ENCODE measurements at regions not wholly inside any gene's neighbourhood (a gene's known extent, or its start where the extent isn't known, plus 50 kb on each side); places are given as distances from the start of the nearest gene placed in this dataset.

DNA sequence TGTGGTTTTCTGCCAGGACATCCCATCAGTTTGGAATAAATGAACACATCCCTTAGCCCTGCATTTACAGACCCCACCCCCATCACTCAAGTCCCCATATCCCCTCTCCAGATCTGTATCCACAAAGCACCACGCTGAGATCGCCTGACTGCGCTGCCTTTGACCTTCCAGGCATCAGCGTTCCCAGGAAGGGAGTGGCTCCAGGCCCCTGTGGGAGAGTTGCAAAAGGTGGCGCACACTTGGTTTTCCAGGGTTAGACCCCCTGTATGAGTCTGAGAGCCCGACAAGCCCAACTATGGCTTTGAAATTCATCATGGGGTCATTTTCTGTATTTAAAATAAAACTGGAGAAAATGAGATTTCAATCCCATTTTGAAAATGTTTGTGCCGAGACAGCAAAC, 137.0 kb upstream of the ZNF236 start:
- whole genome bisulfite sequencing (ENCODE audit: insufficient coverage, insufficient read length), result no CpG with 5 or more reads among the region's 7 CpGs
- H3K27me3 ChIP-seq (ENCODE audit: control insufficient read depth, insufficient read depth, low read length), result no peaks in the 10 kb centered on the region
- no peak overlapping the region for H3K27ac ChIP-seq (ENCODE audit: low read length)
- no peak for DNase-seq (ENCODE audit: low read depth, low spot score)
- no peak overlapping the region for H3K4me3 ChIP-seq (ENCODE audit: low read length)
- H3K36me3 ChIP-seq (ENCODE audit: control insufficient read depth, insufficient read depth, low read length), result no peaks in the 10 kb centered on the region
- H3K4me1 ChIP-seq (ENCODE audit: control insufficient read depth, insufficient read depth, low read length), result 0 out of 2 replicates have a peak, but pooled peaks cover 2% of the 10 kb centered on the region
- no peaks in the 10 kb centered on the region for H3K9me3 ChIP-seq (ENCODE audit: control insufficient read depth, insufficient read depth, low read length)

DNA sequence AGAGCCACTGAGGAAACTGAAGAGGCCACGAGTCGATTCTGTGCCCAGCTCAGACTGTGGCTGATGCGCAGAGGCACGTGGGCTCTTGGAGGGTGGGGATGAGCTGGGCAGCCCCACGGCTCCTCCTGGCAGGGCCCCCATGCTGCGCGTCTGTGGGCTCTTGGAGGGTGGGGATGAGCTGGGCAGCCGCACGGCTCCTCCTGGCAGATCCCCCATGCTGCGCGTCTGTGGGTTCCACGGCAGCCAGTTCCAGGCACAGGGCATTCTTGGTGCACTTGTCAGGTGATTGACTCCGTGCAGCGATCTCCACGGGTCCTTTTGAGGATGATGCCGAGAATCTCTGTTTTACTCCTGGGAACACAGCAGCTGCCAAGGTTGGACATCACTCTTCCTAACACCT, 138.1 kb upstream of the ZNF236 start:
- no peak overlapping the region for H3K4me3 ChIP-seq (ENCODE audit: low read length)
- no peaks in the 10 kb centered on the region for H3K27me3 ChIP-seq (ENCODE audit: control insufficient read depth, insufficient read depth, low read length)
- H3K4me1 ChIP-seq (ENCODE audit: control insufficient read depth, insufficient read depth, low read length), result 0 out of 2 replicates have a peak, but pooled peaks cover 2% of the 10 kb centered on the region
- DNase-seq (ENCODE audit: low read depth, low spot score), result no peak
- H3K27ac ChIP-seq (ENCODE audit: low read length), result no peak overlapping the region
- WGBS (ENCODE audit: insufficient coverage, insufficient read length), result no CpG with 5 or more reads among the region's 16 CpGs
- H3K9me3 ChIP-seq (ENCODE audit: control insufficient read depth, insufficient read depth, low read length), result no peaks in the 10 kb centered on the region
- H3K36me3 ChIP-seq (ENCODE audit: control insufficient read depth, insufficient read depth, low read length), result no peaks in the 10 kb centered on the region

DNA sequence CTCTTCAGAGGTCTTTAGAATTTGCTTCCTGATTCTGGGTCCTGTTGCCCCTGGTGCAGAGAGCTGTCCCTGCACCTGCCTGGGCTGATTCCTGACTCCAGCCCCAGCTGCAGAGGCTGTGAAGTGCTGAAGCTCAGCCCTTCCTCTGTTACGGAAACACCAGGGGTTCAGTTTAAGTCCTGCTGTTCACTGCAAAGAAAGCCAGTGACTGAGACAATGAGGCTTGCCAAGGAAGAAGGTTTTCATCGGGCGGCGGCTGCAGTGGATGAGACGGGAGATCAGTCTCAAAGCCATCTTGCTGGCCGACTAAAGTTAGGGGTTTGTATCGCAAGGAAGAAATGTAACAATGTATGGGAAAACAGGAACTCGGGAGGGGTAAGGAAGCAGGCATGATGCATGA, 142.4 kb upstream of the ZNF236 start:
- no peak for DNase-seq (ENCODE audit: low read depth, low spot score)
- H3K4me3 ChIP-seq (ENCODE audit: low read length), result no peak overlapping the region
- no CpG with 5 or more reads among the region's 8 CpGs for WGBS (ENCODE audit: insufficient coverage, insufficient read length)
- H3K27ac ChIP-seq (ENCODE audit: low read length), result no peak overlapping the region
- H3K36me3 ChIP-seq (ENCODE audit: control insufficient read depth, insufficient read depth, low read length), result no peaks in the 10 kb centered on the region
- H3K9me3 ChIP-seq (ENCODE audit: control insufficient read depth, insufficient read depth, low read length), result no peaks in the 10 kb centered on the region
- H3K4me1 ChIP-seq (ENCODE audit: control insufficient read depth, insufficient read depth, low read length), result no peaks in the 10 kb centered on the region
- no peaks in the 10 kb centered on the region for H3K27me3 ChIP-seq (ENCODE audit: control insufficient read depth, insufficient read depth, low read length)

DNA sequence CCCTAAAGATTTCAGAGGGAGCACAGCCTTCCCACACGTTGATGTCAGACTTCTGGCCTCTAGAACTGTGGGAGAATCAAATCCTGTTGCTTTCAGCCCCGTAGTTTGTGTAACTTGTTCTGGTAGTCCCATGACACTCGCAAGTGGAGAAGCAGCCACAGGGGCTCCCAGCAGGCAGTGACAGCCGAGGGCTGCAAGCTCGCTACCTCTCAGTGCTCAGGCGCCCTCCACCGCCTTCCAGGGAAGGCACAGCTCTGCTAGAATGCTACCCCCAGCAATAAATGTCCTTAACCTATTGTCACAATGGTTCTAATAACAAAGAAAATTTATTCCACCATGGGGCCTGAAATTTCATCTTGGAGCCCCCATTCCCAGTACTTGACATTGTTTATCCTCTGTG, 143.1 kb upstream of the ZNF236 start:
- Histone ChIP-seq H3K4me3 (ENCODE audit: low read length) (no peak overlapping the region), H3K4me1 (ENCODE audit: control insufficient read depth, insufficient read depth, low read length) (no peaks in the 10 kb centered on the region), H3K9me3 (ENCODE audit: control insufficient read depth, insufficient read depth, low read length) (no peaks in the 10 kb centered on the region), H3K36me3 (ENCODE audit: control insufficient read depth, insufficient read depth, low read length) (no peaks in the 10 kb centered on the region), H3K27me3 (ENCODE audit: control insufficient read depth, insufficient read depth, low read length) (no peaks in the 10 kb centered on the region), H3K27ac (ENCODE audit: low read length) (no peak overlapping the region)
- WGBS (ENCODE audit: insufficient coverage, insufficient read length), result no CpG with 5 or more reads among the region's 7 CpGs
- DNase-seq (ENCODE audit: low read depth, low spot score), result no peak

DNA sequence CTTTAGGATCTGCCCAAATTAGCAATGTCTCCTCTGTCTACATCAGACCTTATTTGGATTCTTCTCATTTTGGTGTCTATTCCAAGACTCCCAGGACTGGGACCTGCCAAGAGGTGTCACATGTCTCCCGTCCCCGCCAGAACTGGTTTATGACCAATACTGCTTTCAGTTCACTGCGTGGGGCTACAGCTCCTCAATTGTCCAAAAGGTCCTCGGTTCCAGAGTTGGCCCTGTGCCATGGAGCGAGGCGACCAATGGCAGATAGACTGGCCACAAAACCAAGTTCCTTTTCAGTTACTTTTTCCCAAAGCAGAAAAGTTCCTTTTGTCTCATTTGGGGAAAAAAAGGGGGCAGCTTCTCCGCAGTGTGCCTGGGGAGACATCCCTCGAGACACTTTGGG, 144.1 kb upstream of the ZNF236 start:
- H3K36me3 ChIP-seq (ENCODE audit: control insufficient read depth, insufficient read depth, low read length), result no peaks in the 10 kb centered on the region
- no peak overlapping the region for H3K27ac ChIP-seq (ENCODE audit: low read length)
- DNase-seq (ENCODE audit: low read depth, low spot score), result no peak
- H3K4me3 ChIP-seq (ENCODE audit: low read length), result no peak overlapping the region
- H3K27me3 ChIP-seq (ENCODE audit: control insufficient read depth, insufficient read depth, low read length), result no peaks in the 10 kb centered on the region
- H3K9me3 ChIP-seq (ENCODE audit: control insufficient read depth, insufficient read depth, low read length), result no peaks in the 10 kb centered on the region
- no peaks in the 10 kb centered on the region for H3K4me1 ChIP-seq (ENCODE audit: control insufficient read depth, insufficient read depth, low read length)
- WGBS (ENCODE audit: insufficient coverage, insufficient read length), result no CpG with 5 or more reads among the region's 8 CpGs

DNA sequence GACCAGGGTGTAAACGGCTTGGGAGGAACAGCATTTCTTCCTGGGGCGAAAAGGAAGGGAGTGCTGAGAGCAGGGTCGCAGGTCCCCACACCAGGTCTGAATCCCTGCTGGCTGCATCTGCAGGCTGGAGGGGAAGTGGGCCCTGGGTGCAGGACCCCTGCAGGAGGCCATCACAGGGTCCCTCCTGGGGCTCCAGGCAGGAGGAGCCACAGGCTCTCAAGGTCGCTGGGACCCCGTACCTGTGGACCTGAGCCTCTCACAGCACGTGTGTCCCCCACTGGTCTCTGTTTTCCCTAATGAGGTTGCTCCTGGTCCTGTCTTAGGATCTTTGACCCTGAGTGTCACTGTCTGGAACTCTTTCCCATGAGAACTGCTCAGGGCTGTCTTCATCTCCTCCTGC, 147.8 kb upstream of the ZNF236 start:
- Histone ChIP-seq H3K9me3 (ENCODE audit: control insufficient read depth, insufficient read depth, low read length) (no peaks in the 10 kb centered on the region), H3K4me1 (ENCODE audit: control insufficient read depth, insufficient read depth, low read length) (peaks cover 1% of the 10 kb centered on the region; the same call in 1 of the 2 replicates), H3K36me3 (ENCODE audit: control insufficient read depth, insufficient read depth, low read length) (no peaks in the 10 kb centered on the region), H3K27me3 (ENCODE audit: control insufficient read depth, insufficient read depth, low read length) (no peaks in the 10 kb centered on the region), H3K27ac (ENCODE audit: low read length) (no peak overlapping the region), H3K4me3 (ENCODE audit: low read length) (no peak overlapping the region)
- no CpG with 5 or more reads among the region's 6 CpGs for WGBS (ENCODE audit: insufficient coverage, insufficient read length)
- DNase-seq (ENCODE audit: low read depth, low spot score), result no peak

DNA sequence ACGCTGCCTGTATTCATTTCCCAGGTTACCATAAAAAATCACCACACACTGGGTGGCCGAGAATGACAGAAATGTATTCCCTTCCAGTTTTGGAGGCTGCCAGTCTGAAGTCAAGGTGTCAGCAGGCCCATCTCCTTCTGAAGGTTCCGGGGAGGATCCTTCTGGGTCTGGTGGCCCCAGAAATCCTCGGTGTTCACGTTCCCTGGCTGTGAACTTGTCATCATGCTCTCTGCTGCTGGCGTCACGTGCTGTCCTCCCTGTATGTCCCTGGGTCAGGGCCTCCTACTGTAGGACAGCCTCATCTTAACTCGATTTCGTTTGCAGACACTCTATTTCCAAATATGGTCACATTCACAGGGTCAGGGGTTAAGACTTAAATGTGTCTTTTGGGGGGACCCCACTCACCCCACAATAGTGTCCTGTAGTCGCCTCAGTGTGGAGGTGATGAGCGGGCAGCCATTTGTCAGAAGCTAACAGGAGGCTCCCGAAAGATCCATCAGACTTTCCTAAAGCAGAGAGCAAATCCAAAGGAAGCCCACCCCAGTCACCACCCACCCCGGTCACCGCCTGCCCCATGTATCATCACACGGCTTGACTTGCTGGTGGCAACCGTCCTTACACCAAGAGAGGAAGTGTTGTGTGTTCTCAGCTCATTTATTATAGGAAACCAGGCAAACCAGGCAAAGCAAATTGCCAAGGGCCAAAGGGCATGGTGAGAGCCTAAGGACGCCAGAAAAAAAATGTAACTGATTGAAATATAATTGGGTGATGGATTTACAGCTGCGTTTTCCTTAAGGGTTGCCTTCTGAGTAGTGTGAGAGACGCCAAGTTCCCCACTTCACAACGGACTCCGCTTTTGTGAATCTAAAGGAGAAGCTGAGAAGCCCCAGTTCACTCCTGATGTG, 148.8 kb upstream of the ZNF236 start:
- H3K4me3 ChIP-seq (ENCODE audit: low read length), result no peak overlapping the region
- no peaks in the 10 kb centered on the region for H3K27me3 ChIP-seq (ENCODE audit: control insufficient read depth, insufficient read depth, low read length)
- DNase-seq (ENCODE audit: low read depth, low spot score), result no peak
- H3K9me3 ChIP-seq (ENCODE audit: control insufficient read depth, insufficient read depth, low read length), result no peaks in the 10 kb centered on the region
- no CpG with 5 or more reads among the region's 21 CpGs for WGBS (ENCODE audit: insufficient coverage, insufficient read length)
- H3K27ac ChIP-seq (ENCODE audit: low read length), result no peak overlapping the region
- peaks cover 1% of the 10 kb centered on the region; the same call in 1 of the 2 replicates for H3K4me1 ChIP-seq (ENCODE audit: control insufficient read depth, insufficient read depth, low read length)
- no peaks in the 10 kb centered on the region for H3K36me3 ChIP-seq (ENCODE audit: control insufficient read depth, insufficient read depth, low read length)

DNA sequence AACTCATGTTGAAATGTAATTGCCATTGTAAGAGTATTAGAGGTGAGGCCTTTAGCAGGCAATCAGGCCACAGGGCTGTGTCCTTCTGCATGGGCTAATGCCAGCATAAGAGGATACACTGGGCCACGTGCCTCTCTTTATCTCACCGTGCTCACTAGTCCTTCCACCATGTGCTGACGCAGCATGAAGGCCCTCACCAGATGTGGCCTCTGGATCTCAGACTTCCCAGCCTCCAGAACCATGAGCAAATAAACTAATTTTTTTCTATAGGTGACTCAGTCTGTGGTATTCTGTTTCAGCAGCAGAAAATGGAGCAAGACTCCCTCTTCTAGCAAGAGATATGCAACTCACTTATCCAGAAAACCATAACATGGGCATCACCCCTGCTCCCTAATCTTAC, 149.7 kb upstream of the ZNF236 start:
- no CpG with 5 or more reads among the region's 3 CpGs for WGBS (ENCODE audit: insufficient coverage, insufficient read length)
- H3K4me1 ChIP-seq (ENCODE audit: control insufficient read depth, insufficient read depth, low read length), result peaks cover 1% of the 10 kb centered on the region; the same call in 1 of the 2 replicates
- no peaks in the 10 kb centered on the region for H3K9me3 ChIP-seq (ENCODE audit: control insufficient read depth, insufficient read depth, low read length)
- DNase-seq (ENCODE audit: low read depth, low spot score), result no peak
- H3K27ac ChIP-seq (ENCODE audit: low read length), result no peak overlapping the region
- no peak overlapping the region for H3K4me3 ChIP-seq (ENCODE audit: low read length)
- H3K27me3 ChIP-seq (ENCODE audit: control insufficient read depth, insufficient read depth, low read length), result no peaks in the 10 kb centered on the region
- H3K36me3 ChIP-seq (ENCODE audit: control insufficient read depth, insufficient read depth, low read length), result no peaks in the 10 kb centered on the region

DNA sequence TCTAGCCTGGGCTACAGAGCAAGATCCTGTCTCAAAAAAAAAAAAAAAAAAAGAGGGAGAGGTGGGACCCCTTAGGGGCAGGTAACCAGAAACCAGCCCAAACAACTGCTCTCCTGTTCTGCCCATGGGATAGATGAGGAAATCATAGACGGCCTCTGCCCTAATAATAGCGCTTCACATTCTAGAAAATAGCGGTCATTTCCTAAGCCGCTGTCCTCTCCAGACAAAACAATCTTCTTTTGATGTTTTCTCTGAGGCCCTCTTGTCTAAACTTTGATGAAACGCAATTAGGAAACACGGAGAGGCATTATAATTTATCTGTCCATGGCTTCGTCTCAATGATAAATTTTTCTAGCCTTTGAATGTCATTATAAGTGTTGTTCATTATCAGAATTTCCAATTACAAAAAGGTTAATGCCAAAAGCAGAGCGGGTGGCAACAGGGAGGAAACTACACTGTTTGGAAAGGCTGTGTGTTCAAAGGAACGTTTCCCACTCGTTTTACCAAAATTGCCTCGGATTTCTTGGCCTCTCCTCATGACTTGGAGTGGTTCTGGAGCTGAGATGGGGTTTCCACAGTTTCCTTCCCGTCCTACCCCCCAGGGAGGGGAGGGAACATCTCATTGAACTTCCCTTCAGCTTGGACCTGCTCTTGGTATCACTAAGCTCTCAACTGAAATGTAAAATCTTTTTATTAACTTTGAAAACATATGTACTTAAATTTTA, 151.6 kb upstream of the ZNF236 start:
- H3K4me3 ChIP-seq (ENCODE audit: low read length), result no peak overlapping the region
- no peaks in the 10 kb centered on the region for H3K9me3 ChIP-seq (ENCODE audit: control insufficient read depth, insufficient read depth, low read length)
- no peaks in the 10 kb centered on the region for H3K36me3 ChIP-seq (ENCODE audit: control insufficient read depth, insufficient read depth, low read length)
- WGBS (ENCODE audit: insufficient coverage, insufficient read length), result no CpG with 5 or more reads among the region's 12 CpGs
- no peak overlapping the region for H3K27ac ChIP-seq (ENCODE audit: low read length)
- no peak for DNase-seq (ENCODE audit: low read depth, low spot score)
- peaks cover 1% of the 10 kb centered on the region; the same call in 1 of the 2 replicates for H3K4me1 ChIP-seq (ENCODE audit: control insufficient read depth, insufficient read depth, low read length)
- no peaks in the 10 kb centered on the region for H3K27me3 ChIP-seq (ENCODE audit: control insufficient read depth, insufficient read depth, low read length)

DNA sequence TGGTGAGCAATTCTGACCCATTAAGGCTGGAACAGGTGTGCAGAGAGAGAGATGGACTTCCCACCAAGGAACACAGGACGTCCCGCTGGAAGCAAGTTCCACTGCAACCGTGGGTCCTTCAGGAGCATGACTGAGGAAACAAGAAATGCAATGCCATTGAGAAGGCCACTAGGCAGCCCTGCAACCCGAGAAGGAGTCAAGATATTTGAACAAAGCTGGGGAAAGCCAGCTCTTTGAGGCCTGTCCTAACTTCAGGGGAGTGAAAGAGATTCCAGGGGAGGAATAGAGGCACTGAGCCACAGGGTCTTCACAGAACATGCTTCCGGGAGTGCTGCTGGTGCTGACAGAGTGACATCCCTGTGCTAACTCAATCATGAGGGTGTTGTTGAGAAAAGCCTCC, 153.8 kb upstream of the ZNF236 start:
- no peak for DNase-seq (ENCODE audit: low read depth, low spot score)
- peaks cover 1% of the 10 kb centered on the region; the same call in 1 of the 2 replicates for H3K4me1 ChIP-seq (ENCODE audit: control insufficient read depth, insufficient read depth, low read length)
- H3K9me3 ChIP-seq (ENCODE audit: control insufficient read depth, insufficient read depth, low read length), result no peaks in the 10 kb centered on the region
- WGBS (ENCODE audit: insufficient coverage, insufficient read length), result no CpG with 5 or more reads among the region's 5 CpGs
- H3K36me3 ChIP-seq (ENCODE audit: control insufficient read depth, insufficient read depth, low read length), result no peaks in the 10 kb centered on the region
- no peaks in the 10 kb centered on the region for H3K27me3 ChIP-seq (ENCODE audit: control insufficient read depth, insufficient read depth, low read length)
- no peak overlapping the region for H3K27ac ChIP-seq (ENCODE audit: low read length)
- H3K4me3 ChIP-seq (ENCODE audit: low read length), result no peak overlapping the region

Data from iPS DF 6.9 (cell line).